Superior temporal gyrus (tissue), 1 donor: ENCODE measurements at regions not wholly inside any gene's neighbourhood (a gene's known extent, or its start where the extent isn't known, plus 50 kb on each side); places are given as distances from the start of the nearest gene placed in this dataset.

ENCODE experiments used
- DNase-seq: peaks from one replicate; pipeline ENCODE4 v3.0.0-alpha.2; 2016; ENCODE audit errors: extremely low spot score

GRCh38 chrX:69027181-69028005, 137.9 kb downstream of the PJA1 start:
- no peak for DNase-seq

DNA sequence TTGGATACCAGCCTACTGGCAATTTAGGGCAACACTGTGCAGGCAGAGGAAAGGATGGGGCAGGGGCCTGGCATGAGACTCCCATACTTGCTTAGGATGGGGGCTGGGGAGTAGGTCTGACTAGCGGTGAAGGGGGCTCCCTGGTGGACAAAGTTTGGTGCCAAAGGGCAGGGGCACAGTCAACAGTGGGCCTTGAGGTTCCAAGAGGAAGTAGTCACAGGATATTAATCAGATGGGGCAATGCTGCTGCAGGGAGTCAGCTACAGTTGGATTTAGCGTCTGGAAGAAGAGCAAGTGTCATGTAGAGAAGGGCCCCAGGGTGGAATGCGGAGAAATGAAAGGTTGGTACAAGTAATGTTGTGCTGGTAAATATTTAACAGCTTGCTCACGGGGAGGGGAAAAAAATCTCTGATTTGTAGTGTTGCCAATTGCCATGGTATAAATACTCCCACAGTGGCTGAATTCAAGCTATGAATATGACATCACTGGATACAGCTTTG, 139.4 kb downstream of the PJA1 start:
- DNase-seq: no peak

- DNase-seq: no peak
Observed at GRCh38 chrX:69024931-69025330, 140.3 kb downstream of the PJA1 start.

- no peak for DNase-seq
Observed at GRCh38 chrX:69024161-69024736, 141.0 kb downstream of the PJA1 start.

DNA sequence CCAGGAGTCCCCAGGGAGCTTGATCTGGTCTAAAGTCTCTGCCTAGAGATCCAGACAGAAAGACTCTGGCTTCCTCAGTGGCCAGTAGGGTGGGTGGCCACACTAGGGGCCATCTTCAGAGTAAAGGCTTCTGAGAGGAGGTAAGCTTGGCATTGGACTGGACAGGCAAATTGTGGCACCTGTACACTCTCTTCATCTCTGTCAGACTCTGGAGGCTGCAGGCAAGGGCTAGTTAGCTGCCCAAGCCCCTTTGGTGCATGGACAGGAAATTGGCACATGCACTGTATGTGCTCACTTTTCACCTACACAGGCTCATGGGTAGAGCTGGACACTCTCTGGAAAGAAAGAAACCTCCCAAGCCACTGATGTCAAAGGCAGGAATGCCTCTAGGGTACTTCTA, 142.8 kb downstream of the PJA1 start:
- DNase-seq: no peak

DNA sequence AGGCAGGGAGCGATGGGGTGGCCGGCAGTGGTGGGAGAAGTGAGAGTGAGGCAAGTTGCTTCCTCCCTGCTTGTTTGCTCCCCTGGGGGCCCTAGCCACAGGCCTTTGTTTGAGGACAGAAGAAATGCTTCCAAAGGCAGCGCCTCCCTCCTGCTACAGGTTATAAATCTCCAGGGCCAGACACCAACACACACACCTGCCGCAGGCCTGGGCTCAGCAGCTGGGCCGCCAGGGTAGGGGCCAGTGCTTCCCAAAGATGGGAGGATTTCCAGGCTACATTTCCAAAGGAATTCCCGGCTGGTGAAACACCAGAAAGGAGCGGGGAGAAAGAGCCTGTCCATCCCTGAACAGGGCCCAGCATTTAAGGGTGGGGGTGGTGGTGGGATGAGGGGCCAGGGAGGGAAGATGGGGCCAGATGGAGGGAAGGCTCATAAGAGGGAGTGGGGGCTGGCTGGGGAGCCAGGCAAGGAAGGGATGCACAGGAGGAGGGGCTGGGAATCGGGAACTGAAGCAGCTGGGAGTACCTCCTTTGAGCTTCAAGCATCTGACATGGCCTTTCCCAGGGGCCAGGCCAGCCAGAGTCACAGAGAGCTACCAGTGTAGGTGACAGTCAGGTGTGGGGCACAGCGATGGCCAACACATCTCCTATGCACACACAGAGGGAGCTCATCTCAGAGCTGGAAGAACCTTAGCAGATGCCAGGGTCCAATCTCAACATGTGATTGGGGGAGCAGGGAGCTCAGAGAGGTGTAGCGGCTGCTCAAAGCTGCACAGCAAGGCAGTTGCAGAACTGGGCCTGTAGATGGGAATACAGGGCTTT, 143.9 kb downstream of the PJA1 start:
- no peak for DNase-seq

- DNase-seq: no peak
Observed at GRCh38 chrX:69020316-69020715, 144.9 kb downstream of the PJA1 start.

- DNase-seq: no peak
Observed at GRCh38 chrX:69019073-69019890, 146.0 kb downstream of the PJA1 start.

DNA sequence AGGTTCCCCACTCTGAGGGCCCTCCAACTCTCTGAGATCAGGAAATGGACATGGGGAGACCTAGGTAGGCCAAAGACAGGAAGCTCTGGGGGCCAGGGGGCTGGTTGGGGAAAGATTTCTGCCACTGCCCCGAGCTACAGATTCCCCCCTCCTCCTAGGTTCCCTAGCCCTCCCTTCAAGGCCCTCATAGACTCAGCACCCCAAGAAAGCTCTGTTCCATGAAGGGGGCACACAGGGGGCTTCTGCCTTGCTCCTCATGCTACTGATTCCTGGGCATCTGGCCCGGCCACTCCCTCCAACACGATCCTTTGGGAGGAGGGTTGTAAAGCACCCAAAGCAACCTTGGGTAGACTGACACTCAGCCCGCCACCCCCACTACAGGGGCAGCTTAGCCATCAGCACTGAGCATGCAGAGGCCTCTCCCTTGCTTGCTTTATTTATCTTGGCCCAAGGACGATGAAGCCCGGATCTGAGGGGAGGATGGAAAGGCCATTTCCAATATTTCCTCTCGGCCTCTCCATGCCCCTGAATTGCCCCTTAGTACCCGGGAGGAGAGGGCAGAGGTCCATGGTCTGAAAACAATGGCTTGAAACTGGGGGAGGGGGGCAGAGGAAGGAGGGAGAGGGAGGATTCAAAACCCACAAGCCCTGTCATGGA, 146.7 kb downstream of the PJA1 start:
- DNase-seq: no peak

DNA sequence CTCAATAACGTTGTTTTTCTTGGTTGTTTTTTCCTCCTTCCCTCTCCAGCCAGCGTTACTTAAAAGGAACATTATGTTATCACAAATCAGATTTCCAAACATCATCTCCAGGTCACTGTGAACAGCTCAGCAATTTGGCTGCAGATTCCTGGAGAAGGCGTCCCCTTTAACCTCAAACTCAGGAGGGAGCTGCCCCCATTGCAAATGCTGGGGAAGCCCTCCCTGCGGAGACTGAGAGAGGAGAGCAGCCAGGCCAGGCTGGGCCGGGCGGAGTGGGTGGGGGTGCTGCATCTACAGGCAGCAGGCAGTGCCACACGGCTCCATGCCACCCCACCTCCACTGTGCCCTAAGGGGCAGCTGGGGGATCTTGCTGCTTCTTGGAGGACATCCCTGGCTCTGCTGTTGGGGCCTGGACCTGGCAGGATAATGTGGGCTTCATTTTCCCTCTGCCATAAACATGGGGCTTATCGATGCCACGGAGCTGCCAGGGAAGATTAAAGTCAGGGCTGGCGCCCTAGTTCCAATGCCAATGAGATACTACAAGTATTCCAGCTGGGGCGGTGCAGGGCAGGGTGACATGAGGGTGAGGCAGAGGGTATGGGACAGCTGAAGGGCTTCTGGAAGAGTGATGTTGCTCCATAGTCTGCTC, 148.8 kb downstream of the PJA1 start:
- DNase-seq: no peak

GRCh38 chrX:69015564-69016292, 149.5 kb downstream of the PJA1 start:
- no peak for DNase-seq

GRCh38 chrX:69015156-69015555, 150.1 kb downstream of the PJA1 start:
- DNase-seq: no peak

DNA sequence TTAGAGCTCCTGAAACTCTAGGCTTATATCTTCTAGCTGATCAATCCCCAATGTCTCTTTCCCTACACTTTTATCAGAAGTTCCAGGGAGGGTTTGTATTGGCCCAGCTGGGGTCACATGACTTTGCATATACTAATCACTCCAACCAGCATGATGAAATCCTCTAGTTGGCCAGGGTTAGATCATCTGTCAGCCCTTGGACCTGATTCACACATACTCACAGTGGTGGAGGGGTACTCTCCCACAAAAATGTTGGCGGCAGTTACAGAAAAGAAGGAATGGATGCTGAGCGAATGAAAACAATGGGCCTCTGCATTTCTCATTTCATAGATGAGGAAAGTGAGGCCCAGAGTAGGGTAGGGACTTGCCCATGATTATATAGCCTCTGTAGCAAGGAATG, 151.1 kb downstream of the PJA1 start:
- no peak for DNase-seq

- no peak for DNase-seq
Observed at GRCh38 chrX:69010339-69010738, 154.9 kb downstream of the PJA1 start.

DNA sequence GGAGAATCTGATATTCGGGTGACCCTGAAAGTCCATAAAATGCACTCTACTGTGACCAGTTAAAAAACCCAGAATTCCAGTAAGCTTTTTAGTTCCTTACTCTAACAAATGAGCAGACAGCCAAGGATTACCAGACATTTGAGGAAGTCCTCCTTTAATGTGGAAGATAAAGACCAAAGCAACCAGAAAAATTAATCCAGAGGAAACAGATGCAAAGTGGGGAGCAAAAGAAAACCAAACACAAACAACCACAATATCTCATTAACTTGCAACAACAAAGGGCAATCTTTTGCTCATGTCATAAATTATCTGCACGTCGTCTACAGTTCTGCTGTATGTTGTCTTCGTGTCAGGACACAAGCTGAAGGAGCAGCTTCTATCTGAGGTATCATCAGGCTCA, 164.4 kb downstream of the PJA1 start:
- no peak for DNase-seq

DNA sequence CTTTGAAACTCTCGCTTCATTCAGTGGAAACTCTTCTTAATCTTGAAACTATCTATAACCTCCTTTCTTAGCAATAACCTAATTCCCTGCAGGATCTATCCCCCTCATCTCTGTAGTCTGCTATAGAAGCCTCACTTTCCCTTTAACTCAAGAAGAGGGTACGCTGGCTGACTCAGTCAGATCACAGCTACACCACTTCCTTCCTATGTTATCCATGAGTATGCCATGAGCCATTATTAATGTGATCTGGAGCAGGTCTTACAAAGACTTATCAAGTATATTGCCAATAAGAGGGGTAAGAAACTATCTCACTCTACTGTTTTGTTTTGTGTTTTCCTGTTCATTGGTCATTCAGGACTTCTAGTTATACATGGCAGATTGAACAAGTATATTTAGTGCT, 165.3 kb downstream of the PJA1 start:
- DNase-seq: no peak

- DNase-seq: no peak
Observed at GRCh38 chrX:68999356-68999755, 165.9 kb downstream of the PJA1 start.

GRCh38 chrX:68998716-68999115, 166.5 kb downstream of the PJA1 start:
- no peak for DNase-seq

- DNase-seq: no peak
Observed at GRCh38 chrX:68997911-68998310, 167.3 kb downstream of the PJA1 start.

- DNase-seq: no peak
Observed at GRCh38 chrX:68997511-68997910, 167.7 kb downstream of the PJA1 start.
